Vagina (tissue), 2 donors: ENCODE measurements at regions not wholly inside any gene's neighbourhood (a gene's known extent, or its start where the extent isn't known, plus 50 kb on each side); places are given as distances from the start of the nearest gene placed in this dataset.
"Not testable (repeated sequence)": the region's sequence is repeated elsewhere in the genome, so short reads cannot be mapped to it uniquely, and the experiment has no call there.

ENCODE experiments used
- DNase-seq, 2 donors: peaks; one replicate each; pipeline ENCODE4 v3.0.0-alpha.2; 2017; ENCODE audit errors: extremely low spot score in 2 of 2
- H3K27ac ChIP-seq: fragments of 200-600 bp; sonication (generic); one replicate; pipeline ENCODE4 v1.5.1; 2019
- H3K27me3 ChIP-seq: fragments of 200-600 bp; sonication (generic); one replicate; pipeline ENCODE4 v1.5.1; 2019
- H3K36me3 ChIP-seq, 2 donors: fragments of 200-600 bp; sonication (generic); one replicate each; pipeline ENCODE4 v1.5.1; 2017 to 2019
- H3K4me1 ChIP-seq: fragments of 200-600 bp; sonication (generic); one replicate; pipeline ENCODE4 v1.5.1; 2019
- H3K4me3 ChIP-seq, 2 donors: fragments of 200-600 bp; sonication (generic); 1 replicate in 1 of 2; 2 replicates in 1 of 2; pipeline ENCODE4 v1.5.1; 2016 to 2019
- H3K9me3 ChIP-seq: fragments of 200-600 bp; sonication (generic); one replicate; pipeline ENCODE4 v1.5.1; 2019
- POLR2A ChIP-seq, 2 donors: fragments of 450-650 bp; IDR thresholded peaks; one replicate each; pipeline ENCODE4 v1.6.1; 2017; ENCODE audit warnings: antibody characterized with exemption in 2 of 2, mild to moderate bottlenecking in 2 of 2, moderate library complexity in 2 of 2
- POLR2AphosphoS5 ChIP-seq, 2 donors: sonication (generic); formaldehyde crosslinking; IDR thresholded peaks; one replicate each; pipeline ENCODE4 v1.9.0; 2017; ENCODE audit warnings: antibody characterized with exemption in 2 of 2, mild to moderate bottlenecking in 2 of 2, low read depth in 1 of 2; ENCODE audit not compliant: insufficient read depth in 1 of 2
- intact Hi-C: fragments of 100-400 bp; cut with DNase I; formaldehyde crosslinking; loops from one replicate; pipeline ENCODE4 v1.15.1; 2023
- TF ChIP-seq, protein P1 (sequence below), 3 experiments: fragments of 450-650 bp in 2 of 3; fragments of 200-600 bp in 1 of 3; sonication (generic) in 1 of 3; IDR thresholded peaks; one replicate each; pipeline ENCODE4 v1.5.1; 2017 to 2019; ENCODE audit warnings: antibody characterized with exemption in 3 of 3, mild to moderate bottlenecking in 2 of 3, moderate library complexity in 2 of 3

DNA sequence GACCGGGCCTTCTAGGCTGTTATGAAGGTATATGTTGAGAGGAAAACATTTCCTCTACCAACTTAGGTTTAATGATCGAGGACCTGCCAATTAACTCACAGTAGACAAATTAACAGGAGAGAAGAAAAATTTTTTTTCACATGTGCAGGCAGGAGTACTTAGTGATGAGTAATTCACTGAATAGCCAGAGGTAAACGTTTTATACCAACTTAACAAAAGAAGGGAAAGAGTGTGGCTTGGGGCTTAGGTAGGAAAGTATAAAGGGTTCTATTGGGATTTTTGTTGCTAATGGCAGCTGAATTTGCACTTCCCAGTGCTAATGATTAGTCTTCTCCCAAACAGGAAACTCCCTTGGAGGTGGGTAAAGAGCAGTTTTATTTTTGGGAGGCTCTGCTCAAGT is 121.6 kb upstream of the HS3ST4 start:
- no peaks in the 10 kb centered on the region for H3K27me3 ChIP-seq
- H3K36me3 ChIP-seq = no peaks in the 10 kb centered on the region
- TF ChIP-seq POLR2AphosphoS5 (IDR thresholded peaks at IDR 0.05; ENCODE audit: insufficient read depth in 1 of 2, low read depth in 1 of 2) = no peak
- TF ChIP-seq POLR2A (IDR thresholded peaks at IDR 0.05) = no peak
- TF ChIP-seq, protein P1, sequence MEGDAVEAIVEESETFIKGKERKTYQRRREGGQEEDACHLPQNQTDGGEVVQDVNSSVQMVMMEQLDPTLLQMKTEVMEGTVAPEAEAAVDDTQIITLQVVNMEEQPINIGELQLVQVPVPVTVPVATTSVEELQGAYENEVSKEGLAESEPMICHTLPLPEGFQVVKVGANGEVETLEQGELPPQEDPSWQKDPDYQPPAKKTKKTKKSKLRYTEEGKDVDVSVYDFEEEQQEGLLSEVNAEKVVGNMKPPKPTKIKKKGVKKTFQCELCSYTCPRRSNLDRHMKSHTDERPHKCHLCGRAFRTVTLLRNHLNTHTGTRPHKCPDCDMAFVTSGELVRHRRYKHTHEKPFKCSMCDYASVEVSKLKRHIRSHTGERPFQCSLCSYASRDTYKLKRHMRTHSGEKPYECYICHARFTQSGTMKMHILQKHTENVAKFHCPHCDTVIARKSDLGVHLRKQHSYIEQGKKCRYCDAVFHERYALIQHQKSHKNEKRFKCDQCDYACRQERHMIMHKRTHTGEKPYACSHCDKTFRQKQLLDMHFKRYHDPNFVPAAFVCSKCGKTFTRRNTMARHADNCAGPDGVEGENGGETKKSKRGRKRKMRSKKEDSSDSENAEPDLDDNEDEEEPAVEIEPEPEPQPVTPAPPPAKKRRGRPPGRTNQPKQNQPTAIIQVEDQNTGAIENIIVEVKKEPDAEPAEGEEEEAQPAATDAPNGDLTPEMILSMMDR (IDR thresholded peaks at IDR 0.05) = no peak
- H3K27ac ChIP-seq = no peak overlapping the region
- no peak for DNase-seq
- H3K4me1 ChIP-seq = no peaks in the 10 kb centered on the region
- no peaks in the 10 kb centered on the region for H3K9me3 ChIP-seq
- no peak overlapping the region for H3K4me3 ChIP-seq
- intact Hi-C loops = no loop called here

GRCh38 chr16:25568991-25569390 is 122.8 kb upstream of the HS3ST4 start:
- DNase-seq = no peak
- Histone ChIP-seq H3K4me3 (no peak overlapping the region), H3K4me1 (no peaks in the 10 kb centered on the region), H3K36me3 (no peaks in the 10 kb centered on the region), H3K9me3 (no peaks in the 10 kb centered on the region), H3K27me3 (no peaks in the 10 kb centered on the region), H3K27ac (no peak overlapping the region)
- TF ChIP-seq, protein P1 (IDR thresholded peaks at IDR 0.05) = no peak
- TF ChIP-seq POLR2A (IDR thresholded peaks at IDR 0.05) (no peak), POLR2AphosphoS5 (IDR thresholded peaks at IDR 0.05; ENCODE audit: insufficient read depth in 1 of 2, low read depth in 1 of 2) (no peak)
- intact Hi-C loops = no loop called here

GRCh38 chr16:25566183-25566582 is 125.6 kb upstream of the HS3ST4 start:
- no peaks in the 10 kb centered on the region for H3K9me3 ChIP-seq
- no peak overlapping the region for H3K4me3 ChIP-seq
- TF ChIP-seq, protein P1 (IDR thresholded peaks at IDR 0.05) = no peak
- TF ChIP-seq POLR2AphosphoS5 (IDR thresholded peaks at IDR 0.05; ENCODE audit: insufficient read depth in 1 of 2, low read depth in 1 of 2) (no peak), POLR2A (IDR thresholded peaks at IDR 0.05) (no peak)
- intact Hi-C loops = no loop called here
- H3K4me1 ChIP-seq = no peaks in the 10 kb centered on the region
- H3K27ac ChIP-seq = no peak overlapping the region
- DNase-seq = no peak
- H3K27me3 ChIP-seq = no peaks in the 10 kb centered on the region
- no peaks in the 10 kb centered on the region for H3K36me3 ChIP-seq

DNA sequence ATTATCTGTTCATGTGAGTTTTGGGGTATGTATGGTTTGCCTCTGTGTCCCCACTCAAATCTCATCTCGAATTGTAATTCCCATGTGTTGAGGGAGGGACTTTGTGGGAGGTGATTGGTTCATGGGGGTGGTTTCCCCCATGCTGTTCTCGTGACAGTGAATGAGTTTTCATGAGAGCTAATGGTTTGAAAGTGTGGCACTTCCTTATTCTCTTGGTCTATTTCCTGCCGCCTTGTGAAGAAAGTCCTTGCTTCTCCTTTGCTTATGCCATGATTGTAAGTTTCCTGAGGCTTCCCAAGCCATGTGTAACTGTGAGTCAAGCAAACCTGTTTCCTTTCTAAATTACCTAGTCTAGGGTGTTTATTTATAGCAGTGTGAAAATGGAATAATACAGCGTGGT is 128.1 kb upstream of the HS3ST4 start:
- H3K27ac ChIP-seq = no peak overlapping the region
- TF ChIP-seq POLR2A (IDR thresholded peaks at IDR 0.05) (no peak), POLR2AphosphoS5 (IDR thresholded peaks at IDR 0.05; ENCODE audit: insufficient read depth in 1 of 2, low read depth in 1 of 2) (no peak)
- TF ChIP-seq, protein P1 (IDR thresholded peaks at IDR 0.05) = no peak
- H3K36me3 ChIP-seq = no peaks in the 10 kb centered on the region
- no peaks in the 10 kb centered on the region for H3K9me3 ChIP-seq
- H3K4me3 ChIP-seq = no peak overlapping the region
- no peaks in the 10 kb centered on the region for H3K27me3 ChIP-seq
- intact Hi-C loops = no loop called here
- H3K4me1 ChIP-seq = no peaks in the 10 kb centered on the region
- no peak for DNase-seq

DNA sequence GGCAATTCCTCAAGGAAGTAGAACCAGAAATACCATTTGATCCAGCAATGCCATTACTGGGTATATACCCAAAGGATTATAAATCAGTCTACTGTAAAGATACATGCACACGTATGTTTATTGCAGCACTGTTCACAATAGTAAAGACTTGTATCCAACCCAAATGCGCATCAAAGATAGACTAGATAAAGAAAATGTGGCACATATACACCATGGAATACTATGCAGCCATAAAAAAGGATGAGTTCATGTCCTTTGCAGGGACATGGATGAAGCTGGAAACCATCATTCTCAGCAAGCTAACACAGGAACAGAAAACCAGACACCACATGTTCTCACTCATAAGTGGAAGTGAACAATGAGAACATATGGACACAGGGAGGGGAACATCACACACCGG is 130.0 kb upstream of the HS3ST4 start:
- H3K27me3 ChIP-seq, H3K9me3 ChIP-seq, H3K36me3 ChIP-seq, H3K27ac ChIP-seq, DNase-seq, H3K4me1 ChIP-seq, intact Hi-C loops, H3K4me3 ChIP-seq: not testable (repeated sequence)

DNA sequence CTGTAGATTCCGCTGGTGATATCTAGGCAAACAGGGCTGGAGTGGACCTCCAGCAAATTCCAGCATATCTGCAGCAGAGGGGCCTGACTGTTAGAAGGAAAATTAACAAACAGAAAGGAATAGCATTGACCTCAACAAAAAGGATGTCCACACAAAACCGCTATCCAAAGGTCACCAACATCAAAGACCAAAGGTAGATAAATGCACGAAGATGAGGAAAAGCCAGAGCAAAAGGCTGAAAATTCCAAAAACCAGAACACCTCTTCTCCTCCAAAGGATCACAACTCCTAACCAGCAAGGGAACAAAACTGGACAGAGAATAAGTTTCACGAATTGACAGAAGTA is 134.8 kb upstream of the HS3ST4 start:
- DNase-seq, H3K9me3 ChIP-seq, intact Hi-C loops, H3K36me3 ChIP-seq, H3K27me3 ChIP-seq, H3K27ac ChIP-seq, H3K4me3 ChIP-seq, H3K4me1 ChIP-seq: not testable (repeated sequence)

GRCh38 chr16:25556289-25556967 is 135.3 kb upstream of the HS3ST4 start:
- H3K36me3 ChIP-seq, H3K4me1 ChIP-seq, H3K9me3 ChIP-seq, intact Hi-C loops, H3K27me3 ChIP-seq, DNase-seq, H3K4me3 ChIP-seq, H3K27ac ChIP-seq: not testable (repeated sequence)
